GM18508 (cell line): ENCODE measurements at regions not wholly inside any gene's neighbourhood (a gene's known extent, or its start where the extent isn't known, plus 50 kb on each side); places are given as distances from the start of the nearest gene placed in this dataset.
A peak's percentile ranks its signal among the peaks of the same experiment; 100 is the strongest.
"Not testable (repeated sequence)": the region's sequence is repeated elsewhere in the genome, so short reads cannot be mapped to it uniquely, and the experiment has no call there.

Experiments
- ATAC-seq: cut with Tn5 transposase; IDR thresholded peaks from one replicate; pipeline ENCODE4 v1.9.1; 2021; ENCODE audit warnings: moderate number of reproducible peaks; ENCODE audit not compliant: insufficient read depth, unreplicated experiment

GRCh38 chr7:124183649-124184048 is 150.8 kb upstream of the TMEM229A start:
- no peak for ATAC-seq

- no peak for ATAC-seq
Measured at GRCh38 chr7:124179641-124180040, 146.8 kb upstream of the TMEM229A start.

GRCh38 chr7:124177891-124178290 is 145.0 kb upstream of the TMEM229A start:
- no peak for ATAC-seq

GRCh38 chr7:124171812-124172211 is 138.9 kb upstream of the TMEM229A start:
- not testable (repeated sequence) for ATAC-seq

GRCh38 chr7:124171068-124171467 is 138.2 kb upstream of the TMEM229A start:
- no peak for ATAC-seq

GRCh38 chr7:124168616-124169015 is 135.7 kb upstream of the TMEM229A start:
- ATAC-seq: no peak

GRCh38 chr7:124162667-124163066 is 129.8 kb upstream of the TMEM229A start:
- no peak for ATAC-seq

GRCh38 chr7:124155432-124156022 is 122.7 kb upstream of the TMEM229A start:
- ATAC-seq: peak; percentile 59

- no peak for ATAC-seq
Measured at GRCh38 chr7:124152859-124153692, 120.2 kb upstream of the TMEM229A start.

- ATAC-seq: no peak
Measured at GRCh38 chr7:124137664-124138063, 104.8 kb upstream of the TMEM229A start.

GRCh38 chr7:124124201-124124600 is 91.3 kb upstream of the TMEM229A start:
- no peak for ATAC-seq

GRCh38 chr7:124120911-124121310 is 88.0 kb upstream of the TMEM229A start:
- ATAC-seq: no peak

GRCh38 chr7:124113045-124113444 is 80.2 kb upstream of the TMEM229A start:
- ATAC-seq: no peak

GRCh38 chr7:124106575-124106974 is 73.7 kb upstream of the TMEM229A start:
- ATAC-seq: no peak

GRCh38 chr7:124101173-124101768 is 68.4 kb upstream of the TMEM229A start:
- no peak for ATAC-seq

GRCh38 chr7:124100190-124100589 is 67.3 kb upstream of the TMEM229A start:
- ATAC-seq: no peak

GRCh38 chr7:124099585-124099984 is 66.7 kb upstream of the TMEM229A start:
- not testable (repeated sequence) for ATAC-seq

GRCh38 chr7:124089621-124090020 is 56.8 kb upstream of the TMEM229A start:
- no peak for ATAC-seq

GRCh38 chr7:124088590-124088989 is 55.7 kb upstream of the TMEM229A start:
- no peak for ATAC-seq

- no peak for ATAC-seq
Measured at GRCh38 chr7:124086843-124087242, 54.0 kb upstream of the TMEM229A start.

- ATAC-seq: no peak
Measured at GRCh38 chr7:124085179-124085578, 52.3 kb upstream of the TMEM229A start.
